Caco-2 (cell line): ENCODE measurements at regions not wholly inside any gene's neighbourhood (a gene's known extent, or its start where the extent isn't known, plus 50 kb on each side); places are given as distances from the start of the nearest gene placed in this dataset.
"Not testable (repeated sequence)": the region's sequence is repeated elsewhere in the genome, so short reads cannot be mapped to it uniquely, and the experiment has no call there.

Experiments
- BruUV-seq: library from RNA; stranded (reverse); fragments of 400-500 nt; replicated peaks from 2 replicates; lab custom pipeline; 2021; lab: Mats Ljungman, UMichigan
- CTCF ChIA-PET: fragments of 300-600 bp; sonication (Branson Sonifier 250); formaldehyde crosslinking; loops from one replicate; lab custom pipeline; 2022; ENCODE audit warnings: antibody characterized with exemption; lab: Charles Lee
- POLR2A ChIA-PET: fragments of 300-600 bp; sonication (Branson Sonifier 250); formaldehyde crosslinking; loops from one replicate; lab custom pipeline; 2022; ENCODE audit warnings: antibody characterized with exemption; lab: Charles Lee
- DNase-seq, 2 experiments: peaks; one replicate each; pipeline versions ENCODE4 v3.0.0 to v3.0.0-alpha.2; 2020 to 2022
- H3K27me3 ChIP-seq: replicated peaks from 2 replicates; pipeline ENCODE4 v1.6.0; 2011; ENCODE audit warnings: low read length; ENCODE audit not compliant: control insufficient read depth, insufficient read depth
- H3K36me3 ChIP-seq: 2 replicates; pipeline ENCODE4 v1.5.1; 2011; ENCODE audit warnings: low read length; ENCODE audit not compliant: control insufficient read depth, insufficient read depth
- H3K4me1 ChIP-seq: fragments of 250-450 bp; sonication (Bioruptor Pico); 2 replicates; pipeline ENCODE4 v1.5.1; 2020; ENCODE audit warnings: mild to moderate bottlenecking
- H3K4me3 ChIP-seq: 2 replicates; pipeline ENCODE4 v1.5.1; 2011; ENCODE audit warnings: low read depth, mild to moderate bottlenecking, control low read depth, low read length
- H3K9me3 ChIP-seq: fragments of 250-450 bp; sonication (Bioruptor Pico); 2 replicates; pipeline ENCODE4 v1.5.1; 2020; ENCODE audit warnings: mild to moderate bottlenecking, moderate library complexity
- H3K27ac Mint-ChIP-seq: one replicate; pipeline ENCODE4 v1.8.0; 2022; ENCODE audit warnings: mixed read lengths; ENCODE audit not compliant: unreplicated experiment
- H3K27me3 Mint-ChIP-seq: one replicate; pipeline ENCODE4 v1.8.0; 2022; ENCODE audit warnings: mixed read lengths; ENCODE audit not compliant: insufficient read depth, unreplicated experiment
- H3K36me3 Mint-ChIP-seq: one replicate; pipeline ENCODE4 v1.8.0; 2022; ENCODE audit warnings: mild to moderate bottlenecking, mixed read lengths; ENCODE audit not compliant: insufficient read depth, unreplicated experiment
- H3K4me1 Mint-ChIP-seq: one replicate; pipeline ENCODE4 v1.8.0; 2022; ENCODE audit warnings: low read depth, mixed read lengths; ENCODE audit not compliant: unreplicated experiment
- H3K4me3 Mint-ChIP-seq: one replicate; pipeline ENCODE4 v1.8.0; 2022; ENCODE audit warnings: mild to moderate bottlenecking, moderate library complexity, mixed read lengths; ENCODE audit not compliant: unreplicated experiment
- H3K9me3 Mint-ChIP-seq: one replicate; pipeline ENCODE4 v1.8.0; 2022; ENCODE audit warnings: mixed read lengths; ENCODE audit not compliant: unreplicated experiment
- intact Hi-C: fragments of 100-400 bp; cut with micrococcal nuclease; formaldehyde crosslinking; loops from one replicate; pipeline ENCODE4 v1.10.0; 2022; ENCODE audit not compliant: unreplicated experiment
- TF ChIP-seq, protein P1 (sequence below), 2 experiments: fragments of 200-600 bp in 1 of 2; IDR thresholded peaks; 1 replicate in 1 of 2; 2 replicates in 1 of 2; pipeline versions ENCODE4 v1.5.1 to v1.8.0; 2011 to 2022; ENCODE audit warnings: antibody characterized with exemption in 1 of 2, control low read depth in 1 of 2, inconsistent platforms in 1 of 2, low read depth in 1 of 2, low read length in 1 of 2, mild to moderate bottlenecking in 1 of 2, moderate library complexity in 1 of 2; ENCODE audit not compliant: insufficient read depth in 1 of 2, severe bottlenecking in 1 of 2, unreplicated experiment in 1 of 2

DNA sequence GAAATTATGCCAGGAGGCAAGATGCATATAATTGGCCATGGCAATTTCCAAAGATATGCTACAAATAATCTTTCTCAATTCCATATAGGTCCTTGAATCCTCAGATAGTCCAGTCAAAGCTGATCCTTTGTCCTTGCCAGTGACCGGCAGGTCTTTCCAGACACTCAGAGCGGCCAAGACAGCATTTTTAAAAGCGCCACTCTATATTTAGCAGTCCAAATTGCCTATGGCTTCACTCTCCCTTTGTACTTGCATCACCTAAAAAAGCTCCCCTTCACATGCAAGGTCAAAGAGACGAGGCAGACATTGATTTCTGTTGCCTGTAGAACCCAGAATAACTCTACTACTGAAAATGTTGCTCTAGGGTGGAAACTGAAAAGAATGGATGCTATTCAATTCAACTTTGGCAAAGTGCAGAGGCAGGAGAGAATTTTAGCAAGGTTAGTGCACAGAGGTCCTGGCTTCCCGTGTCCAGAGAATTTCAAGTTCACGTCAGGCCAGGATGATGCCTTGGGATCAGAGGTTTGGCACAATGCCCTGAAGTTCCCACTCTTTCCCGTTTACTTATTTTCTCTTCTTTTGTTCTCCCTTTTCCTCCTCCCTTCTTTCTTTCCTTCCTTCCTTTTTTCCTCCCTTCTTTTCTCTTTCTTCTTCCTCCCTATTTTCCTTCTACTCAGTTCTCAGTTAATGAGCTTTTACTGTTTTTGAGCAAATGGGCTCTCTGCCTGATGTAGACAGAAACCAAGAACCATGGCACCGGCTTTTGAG is 108.5 kb downstream of the KCNK1 start:
- no peaks in the 10 kb centered on the region for H3K9me3 Mint-ChIP-seq
- DNase-seq = no peak
- ChIA-PET CTCF (interaction anchor here (0.7 kb wide), 1 partner anchor 574 kb away, joined by 3 read pairs; no protein-coding TSS in a partner anchor), POLR2A (no interaction called here)
- TF ChIP-seq, protein P1, sequence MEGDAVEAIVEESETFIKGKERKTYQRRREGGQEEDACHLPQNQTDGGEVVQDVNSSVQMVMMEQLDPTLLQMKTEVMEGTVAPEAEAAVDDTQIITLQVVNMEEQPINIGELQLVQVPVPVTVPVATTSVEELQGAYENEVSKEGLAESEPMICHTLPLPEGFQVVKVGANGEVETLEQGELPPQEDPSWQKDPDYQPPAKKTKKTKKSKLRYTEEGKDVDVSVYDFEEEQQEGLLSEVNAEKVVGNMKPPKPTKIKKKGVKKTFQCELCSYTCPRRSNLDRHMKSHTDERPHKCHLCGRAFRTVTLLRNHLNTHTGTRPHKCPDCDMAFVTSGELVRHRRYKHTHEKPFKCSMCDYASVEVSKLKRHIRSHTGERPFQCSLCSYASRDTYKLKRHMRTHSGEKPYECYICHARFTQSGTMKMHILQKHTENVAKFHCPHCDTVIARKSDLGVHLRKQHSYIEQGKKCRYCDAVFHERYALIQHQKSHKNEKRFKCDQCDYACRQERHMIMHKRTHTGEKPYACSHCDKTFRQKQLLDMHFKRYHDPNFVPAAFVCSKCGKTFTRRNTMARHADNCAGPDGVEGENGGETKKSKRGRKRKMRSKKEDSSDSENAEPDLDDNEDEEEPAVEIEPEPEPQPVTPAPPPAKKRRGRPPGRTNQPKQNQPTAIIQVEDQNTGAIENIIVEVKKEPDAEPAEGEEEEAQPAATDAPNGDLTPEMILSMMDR (IDR thresholded peaks at IDR 0.05; ENCODE audit: insufficient read depth in 1 of 2, low read depth in 1 of 2, low read length in 1 of 2, severe bottlenecking in 1 of 2, unreplicated experiment in 1 of 2) = no peak
- H3K4me1 Mint-ChIP-seq = no peaks in the 10 kb centered on the region
- intact Hi-C loops = no loop called here
- no peak overlapping the region for H3K27ac Mint-ChIP-seq
- Histone ChIP-seq H3K4me3 (no peak overlapping the region), H3K36me3 (no peaks in the 10 kb centered on the region), H3K9me3 (no peaks in the 10 kb centered on the region), H3K4me1 (no peaks in the 10 kb centered on the region), H3K27me3 (no peaks in the 10 kb centered on the region)
- no peak overlapping the region for H3K4me3 Mint-ChIP-seq
- H3K36me3 Mint-ChIP-seq = no peaks in the 10 kb centered on the region
- no TSS peak for BruUV-seq
- H3K27me3 Mint-ChIP-seq = peaks cover 3% of the 10 kb centered on the region

DNA sequence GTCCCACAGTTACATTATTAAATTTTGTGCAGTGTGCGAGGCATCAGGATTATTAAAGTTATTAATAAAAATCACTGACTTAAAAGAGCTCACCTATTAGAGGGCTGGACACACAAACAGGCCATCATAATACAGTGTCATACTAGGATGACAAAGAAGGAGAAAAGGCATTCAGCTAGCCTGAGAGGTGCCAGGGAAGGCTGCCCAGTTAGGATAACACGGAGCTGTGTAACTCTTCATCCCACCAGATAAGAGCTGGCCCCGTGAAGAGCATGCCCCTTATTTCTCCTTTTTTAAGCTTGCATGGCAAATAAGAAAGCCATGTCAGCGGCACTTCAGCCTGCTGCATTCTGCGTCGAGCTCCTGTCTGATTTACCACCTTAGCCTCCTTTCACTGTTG is 109.5 kb downstream of the KCNK1 start:
- intact Hi-C loops = no loop called here
- no peak overlapping the region for H3K27ac Mint-ChIP-seq
- no TSS peak for BruUV-seq

DNA sequence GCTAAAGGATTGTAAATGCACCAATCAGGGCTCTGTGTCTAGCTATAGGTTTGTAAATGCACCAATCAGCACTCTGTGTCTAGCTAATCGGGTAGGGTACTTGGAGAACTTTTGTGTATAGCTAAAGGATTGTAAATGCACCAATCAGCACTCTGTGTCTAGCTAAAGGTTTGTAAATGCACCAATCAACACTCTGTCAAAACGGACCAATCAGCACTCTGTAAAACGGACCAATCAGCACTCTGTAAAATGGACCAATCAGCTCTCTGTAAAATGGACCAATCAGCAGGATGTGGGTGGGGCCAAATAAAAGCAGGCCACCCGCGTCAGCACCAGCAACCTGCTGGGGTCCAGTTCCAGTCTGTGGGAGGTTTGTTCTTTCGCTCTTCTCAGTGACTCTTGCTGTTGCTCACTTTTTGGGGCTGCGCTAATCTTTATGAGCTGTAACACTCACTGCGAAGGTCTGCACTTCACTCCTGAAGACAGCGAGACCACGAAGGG is 110.3 kb downstream of the KCNK1 start:
- H3K27me3 Mint-ChIP-seq, BruUV-seq, H3K27me3 ChIP-seq, DNase-seq, H3K27ac Mint-ChIP-seq, intact Hi-C loops, H3K4me3 ChIP-seq, H3K9me3 Mint-ChIP-seq, H3K4me1 ChIP-seq, H3K4me1 Mint-ChIP-seq, POLR2A ChIA-PET, H3K9me3 ChIP-seq, H3K36me3 ChIP-seq, H3K36me3 Mint-ChIP-seq, CTCF ChIA-PET, H3K4me3 Mint-ChIP-seq: not testable (repeated sequence)

More for the DNA sequence above, 109.5 kb downstream of the KCNK1 start:
- TF ChIP-seq, protein P1 (IDR thresholded peaks at IDR 0.05; ENCODE audit: insufficient read depth in 1 of 2, low read depth in 1 of 2, low read length in 1 of 2, severe bottlenecking in 1 of 2, unreplicated experiment in 1 of 2) = no peak
- Histone ChIP-seq H3K36me3 (no peaks in the 10 kb centered on the region), H3K4me3 (no peak overlapping the region), H3K9me3 (no peaks in the 10 kb centered on the region), H3K4me1 (no peaks in the 10 kb centered on the region), H3K27me3 (no peaks in the 10 kb centered on the region)
- CTCF ChIA-PET = no interaction called here
- POLR2A ChIA-PET = no interaction called here
- H3K4me1 Mint-ChIP-seq = no peaks in the 10 kb centered on the region
- no peak for DNase-seq
- peaks cover 3% of the 10 kb centered on the region for H3K27me3 Mint-ChIP-seq
- H3K36me3 Mint-ChIP-seq = no peaks in the 10 kb centered on the region
- no peaks in the 10 kb centered on the region for H3K9me3 Mint-ChIP-seq
- H3K4me3 Mint-ChIP-seq = no peak overlapping the region
